GM23338 (cell line): ENCODE measurements at regions not wholly inside any gene's neighbourhood (a gene's known extent, or its start where the extent isn't known, plus 50 kb on each side); places are given as distances from the start of the nearest gene placed in this dataset.

Experiments used
- ATAC-seq: fragments of 200-7000 bp; cut with Tn5 transposase; 3 replicates; pipeline ENCODE4 v1.9.1; 2020
- DNase-seq: peaks from one replicate; pipeline ENCODE4 v3.0.0-alpha.2; 2015; ENCODE audit warnings: low spot score
- H2AFZ ChIP-seq: fragments of 200-600 bp; sonication (generic); 2 replicates; pipeline ENCODE4 v1.8.0; 2016; ENCODE audit warnings: antibody characterized with exemption, mild to moderate bottlenecking, moderate library complexity
- H3F3A ChIP-seq: fragments of 200-600 bp; sonication (generic); replicated peaks from 2 replicates; pipeline ENCODE4 v1.8.0; 2017; ENCODE audit warnings: antibody characterized with exemption, mixed run types, low read depth
- H3K27ac ChIP-seq: fragments of 200-600 bp; sonication (generic); 2 replicates; pipeline ENCODE4 v1.6.1; 2016; ENCODE audit warnings: low read depth
- H3K27me3 ChIP-seq: fragments of 200-600 bp; sonication (generic); 2 replicates; pipeline ENCODE4 v1.8.0; 2016; ENCODE audit warnings: mild to moderate bottlenecking, mixed run types, moderate library complexity; ENCODE audit not compliant: insufficient read depth
- H3K36me3 ChIP-seq: fragments of 200-600 bp; sonication (generic); 2 replicates; pipeline ENCODE4 v1.8.0; 2016; ENCODE audit warnings: mild to moderate bottlenecking; ENCODE audit not compliant: insufficient read depth
- H3K4me1 ChIP-seq: fragments of 200-600 bp; sonication (generic); 2 replicates; pipeline ENCODE4 v1.8.0; 2016; ENCODE audit warnings: mild to moderate bottlenecking, moderate library complexity; ENCODE audit not compliant: insufficient read depth
- H3K4me2 ChIP-seq: fragments of 200-600 bp; sonication (generic); 2 replicates; pipeline ENCODE4 v1.7.1; 2017; ENCODE audit warnings: mixed run types
- H3K4me3 ChIP-seq: fragments of 200-600 bp; sonication (generic); 2 replicates; pipeline ENCODE4 v1.6.1; 2016; ENCODE audit warnings: mixed run types
- H3K79me2 ChIP-seq: fragments of 200-600 bp; sonication (generic); replicated peaks from 2 replicates; pipeline ENCODE4 v1.8.0; 2017; ENCODE audit warnings: mild to moderate bottlenecking; ENCODE audit not compliant: insufficient read depth
- H3K9me2 ChIP-seq: fragments of 200-600 bp; sonication (generic); 2 replicates; pipeline ENCODE4 v1.8.0; 2017; ENCODE audit not compliant: insufficient read depth
- H4K20me1 ChIP-seq: fragments of 200-600 bp; sonication (generic); replicated peaks from 2 replicates; pipeline ENCODE4 v1.8.0; 2017; ENCODE audit warnings: mild to moderate bottlenecking; ENCODE audit not compliant: insufficient read depth
- H3K27ac Mint-ChIP-seq: 2 replicates; pipeline ENCODE4 v1.8.0; 2020; ENCODE audit warnings: inconsistent platforms, mild to moderate bottlenecking, moderate library complexity, mixed read lengths
- H3K27me3 Mint-ChIP-seq: 3 replicates; pipeline ENCODE4 v1.8.0; 2022; ENCODE audit warnings: low read depth, mild to moderate bottlenecking, moderate library complexity, mixed read lengths, inconsistent platforms; ENCODE audit not compliant: insufficient read depth, poor library complexity
- H3K36me3 Mint-ChIP-seq: 3 replicates; pipeline ENCODE4 v1.8.0; 2021; ENCODE audit warnings: low read depth, mild to moderate bottlenecking, inconsistent platforms, moderate library complexity, mixed read lengths
- H3K4me1 Mint-ChIP-seq: 3 replicates; pipeline ENCODE4 v1.8.0; 2020; ENCODE audit warnings: mild to moderate bottlenecking, inconsistent platforms, mixed read lengths
- H3K4me3 Mint-ChIP-seq: 3 replicates; pipeline ENCODE4 v1.8.0; 2021; ENCODE audit warnings: moderate library complexity, mild to moderate bottlenecking, inconsistent platforms, mixed read lengths
- H3K9me3 Mint-ChIP-seq: 3 replicates; pipeline ENCODE4 v1.8.0; 2020; ENCODE audit warnings: moderate library complexity, mild to moderate bottlenecking, inconsistent platforms, mixed read lengths
- EZH2 ChIP-seq: fragments of 200-600 bp; sonication (generic); IDR thresholded peaks from one replicate; pipeline ENCODE4 v1.8.0; 2017; ENCODE audit warnings: antibody characterized with exemption, mild to moderate bottlenecking, low read depth; ENCODE audit not compliant: unreplicated experiment
- EZH2phosphoT487 ChIP-seq: fragments of 200-600 bp; sonication (generic); IDR thresholded peaks from one replicate; pipeline ENCODE4 v1.8.1; 2018; ENCODE audit warnings: antibody characterized with exemption; ENCODE audit not compliant: unreplicated experiment
- JUNB ChIP-seq: IDR thresholded peaks from one replicate; pipeline ENCODE4 v1.6.1; 2016; ENCODE audit warnings: antibody characterized with exemption; ENCODE audit not compliant: unreplicated experiment
- NANOG ChIP-seq: IDR thresholded peaks from 2 replicates; pipeline ENCODE4 v1.6.1; 2016; ENCODE audit warnings: antibody characterized with exemption, borderline replicate concordance
- TF ChIP-seq, protein P1 (sequence below): fragments of 250-450 bp; sonication (Bioruptor Pico); IDR thresholded peaks from 2 replicates; pipeline ENCODE4 v1.5.0; 2020; ENCODE audit warnings: mild to moderate bottlenecking, moderate library complexity
- TF ChIP-seq, protein P2 (sequence below), 2 experiments: fragments of 200-600 bp in 1 of 2; sonication (generic) in 1 of 2; conservative IDR thresholded peaks; 2 replicates each; pipeline versions ENCODE4 v1.5.1 to v1.6.1; 2016 to 2017; ENCODE audit warnings: antibody characterized with exemption in 2 of 2, low read depth in 2 of 2, mild to moderate bottlenecking in 2 of 2, moderate library complexity in 1 of 2
- TF ChIP-seq, protein P3 (sequence below): IDR thresholded peaks from 2 replicates; pipeline ENCODE4 v1.6.1; 2016; ENCODE audit warnings: antibody characterized with exemption

DNA sequence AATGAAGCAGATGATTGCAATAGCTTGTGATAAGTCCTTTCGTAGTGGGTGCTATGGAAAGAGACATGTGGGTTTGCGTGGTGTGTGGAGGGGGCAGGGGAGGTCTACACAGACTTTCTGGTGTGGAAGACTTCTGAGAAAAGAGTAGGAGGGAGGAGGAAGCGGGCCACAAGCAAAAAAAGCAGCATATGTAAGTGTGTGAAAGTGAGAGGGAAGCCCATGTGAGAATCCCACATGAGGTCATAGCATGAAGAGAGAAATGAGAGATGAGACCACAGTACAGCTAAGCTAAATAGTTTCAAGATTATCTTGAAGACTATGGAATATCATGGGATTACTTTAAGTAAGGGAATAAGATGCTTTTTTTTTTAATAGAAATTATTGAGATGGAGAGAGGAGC lies 2039.9 kb upstream of the TENM3 start (continued):
- TF ChIP-seq, protein P1, sequence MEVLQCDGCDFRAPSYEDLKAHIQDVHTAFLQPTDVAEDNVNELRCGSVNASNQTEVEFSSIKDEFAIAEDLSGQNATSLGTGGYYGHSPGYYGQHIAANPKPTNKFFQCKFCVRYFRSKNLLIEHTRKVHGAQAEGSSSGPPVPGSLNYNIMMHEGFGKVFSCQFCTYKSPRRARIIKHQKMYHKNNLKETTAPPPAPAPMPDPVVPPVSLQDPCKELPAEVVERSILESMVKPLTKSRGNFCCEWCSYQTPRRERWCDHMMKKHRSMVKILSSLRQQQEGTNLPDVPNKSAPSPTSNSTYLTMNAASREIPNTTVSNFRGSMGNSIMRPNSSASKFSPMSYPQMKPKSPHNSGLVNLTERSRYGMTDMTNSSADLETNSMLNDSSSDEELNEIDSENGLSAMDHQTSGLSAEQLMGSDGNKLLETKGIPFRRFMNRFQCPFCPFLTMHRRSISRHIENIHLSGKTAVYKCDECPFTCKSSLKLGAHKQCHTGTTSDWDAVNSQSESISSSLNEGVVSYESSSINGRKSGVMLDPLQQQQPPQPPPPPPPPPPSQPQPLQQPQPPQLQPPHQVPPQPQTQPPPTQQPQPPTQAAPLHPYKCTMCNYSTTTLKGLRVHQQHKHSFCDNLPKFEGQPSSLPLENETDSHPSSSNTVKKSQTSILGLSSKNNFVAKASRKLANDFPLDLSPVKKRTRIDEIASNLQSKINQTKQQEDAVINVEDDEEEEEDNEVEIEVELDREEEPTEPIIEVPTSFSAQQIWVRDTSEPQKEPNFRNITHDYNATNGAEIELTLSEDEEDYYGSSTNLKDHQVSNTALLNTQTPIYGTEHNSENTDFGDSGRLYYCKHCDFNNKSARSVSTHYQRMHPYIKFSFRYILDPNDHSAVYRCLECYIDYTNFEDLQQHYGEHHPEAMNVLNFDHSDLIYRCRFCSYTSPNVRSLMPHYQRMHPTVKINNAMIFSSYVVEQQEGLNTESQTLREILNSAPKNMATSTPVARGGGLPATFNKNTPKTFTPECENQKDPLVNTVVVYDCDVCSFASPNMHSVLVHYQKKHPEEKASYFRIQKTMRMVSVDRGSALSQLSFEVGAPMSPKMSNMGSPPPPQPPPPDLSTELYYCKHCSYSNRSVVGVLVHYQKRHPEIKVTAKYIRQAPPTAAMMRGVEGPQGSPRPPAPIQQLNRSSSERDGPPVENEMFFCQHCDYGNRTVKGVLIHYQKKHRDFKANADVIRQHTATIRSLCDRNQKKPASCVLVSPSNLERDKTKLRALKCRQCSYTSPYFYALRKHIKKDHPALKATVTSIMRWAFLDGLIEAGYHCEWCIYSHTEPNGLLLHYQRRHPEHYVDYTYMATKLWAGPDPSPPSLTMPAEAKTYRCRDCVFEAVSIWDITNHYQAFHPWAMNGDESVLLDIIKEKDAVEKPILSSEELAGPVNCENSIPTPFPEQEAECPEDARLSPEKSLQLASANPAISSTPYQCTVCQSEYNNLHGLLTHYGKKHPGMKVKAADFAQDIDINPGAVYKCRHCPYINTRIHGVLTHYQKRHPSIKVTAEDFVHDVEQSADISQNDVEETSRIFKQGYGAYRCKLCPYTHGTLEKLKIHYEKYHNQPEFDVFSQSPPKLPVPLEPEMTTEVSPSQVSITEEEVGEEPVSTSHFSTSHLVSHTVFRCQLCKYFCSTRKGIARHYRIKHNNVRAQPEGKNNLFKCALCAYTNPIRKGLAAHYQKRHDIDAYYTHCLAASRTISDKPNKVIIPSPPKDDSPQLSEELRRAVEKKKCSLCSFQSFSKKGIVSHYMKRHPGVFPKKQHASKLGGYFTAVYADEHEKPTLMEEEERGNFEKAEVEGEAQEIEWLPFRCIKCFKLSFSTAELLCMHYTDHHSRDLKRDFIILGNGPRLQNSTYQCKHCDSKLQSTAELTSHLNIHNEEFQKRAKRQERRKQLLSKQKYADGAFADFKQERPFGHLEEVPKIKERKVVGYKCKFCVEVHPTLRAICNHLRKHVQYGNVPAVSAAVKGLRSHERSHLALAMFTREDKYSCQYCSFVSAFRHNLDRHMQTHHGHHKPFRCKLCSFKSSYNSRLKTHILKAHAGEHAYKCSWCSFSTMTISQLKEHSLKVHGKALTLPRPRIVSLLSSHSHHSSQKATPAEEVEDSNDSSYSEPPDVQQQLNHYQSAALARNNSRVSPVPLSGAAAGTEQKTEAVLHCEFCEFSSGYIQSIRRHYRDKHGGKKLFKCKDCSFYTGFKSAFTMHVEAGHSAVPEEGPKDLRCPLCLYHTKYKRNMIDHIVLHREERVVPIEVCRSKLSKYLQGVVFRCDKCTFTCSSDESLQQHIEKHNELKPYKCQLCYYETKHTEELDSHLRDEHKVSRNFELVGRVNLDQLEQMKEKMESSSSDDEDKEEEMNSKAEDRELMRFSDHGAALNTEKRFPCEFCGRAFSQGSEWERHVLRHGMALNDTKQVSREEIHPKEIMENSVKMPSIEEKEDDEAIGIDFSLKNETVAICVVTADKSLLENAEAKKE (CRISPR knock-in tag), result no peak
- TF ChIP-seq EZH2phosphoT487 (no peak), NANOG (no peak), EZH2 (no peak), JUNB (no peak)
- TF ChIP-seq, protein P2, sequence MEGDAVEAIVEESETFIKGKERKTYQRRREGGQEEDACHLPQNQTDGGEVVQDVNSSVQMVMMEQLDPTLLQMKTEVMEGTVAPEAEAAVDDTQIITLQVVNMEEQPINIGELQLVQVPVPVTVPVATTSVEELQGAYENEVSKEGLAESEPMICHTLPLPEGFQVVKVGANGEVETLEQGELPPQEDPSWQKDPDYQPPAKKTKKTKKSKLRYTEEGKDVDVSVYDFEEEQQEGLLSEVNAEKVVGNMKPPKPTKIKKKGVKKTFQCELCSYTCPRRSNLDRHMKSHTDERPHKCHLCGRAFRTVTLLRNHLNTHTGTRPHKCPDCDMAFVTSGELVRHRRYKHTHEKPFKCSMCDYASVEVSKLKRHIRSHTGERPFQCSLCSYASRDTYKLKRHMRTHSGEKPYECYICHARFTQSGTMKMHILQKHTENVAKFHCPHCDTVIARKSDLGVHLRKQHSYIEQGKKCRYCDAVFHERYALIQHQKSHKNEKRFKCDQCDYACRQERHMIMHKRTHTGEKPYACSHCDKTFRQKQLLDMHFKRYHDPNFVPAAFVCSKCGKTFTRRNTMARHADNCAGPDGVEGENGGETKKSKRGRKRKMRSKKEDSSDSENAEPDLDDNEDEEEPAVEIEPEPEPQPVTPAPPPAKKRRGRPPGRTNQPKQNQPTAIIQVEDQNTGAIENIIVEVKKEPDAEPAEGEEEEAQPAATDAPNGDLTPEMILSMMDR (conservative IDR thresholded peaks at IDR 0.05; ENCODE audit: low read depth in 2 of 2), result no peak

- no peaks in the 10 kb centered on the region for H3K79me2 ChIP-seq
- H3K4me3 ChIP-seq, result no peak overlapping the region
- H3K4me2 ChIP-seq, result no peak overlapping the region
- H3K36me3 Mint-ChIP-seq, result no peaks in the 10 kb centered on the region
- H3K4me3 Mint-ChIP-seq, result no peak overlapping the region
- H2AFZ ChIP-seq, result no peak overlapping the region
- no peak for DNase-seq
- peaks cover 6% of the 10 kb centered on the region; the same call in 2 of the 3 replicates for H3K4me1 Mint-ChIP-seq
- no peaks in the 10 kb centered on the region for H3K36me3 ChIP-seq
- no peaks in the 10 kb centered on the region for H3K9me3 Mint-ChIP-seq
- H4K20me1 ChIP-seq, result no peaks in the 10 kb centered on the region
- H3K4me1 ChIP-seq, result no peaks in the 10 kb centered on the region
- peaks cover 1% of the 10 kb centered on the region for H3K27me3 Mint-ChIP-seq
- no peak overlapping the region for H3K27ac ChIP-seq
- no peak overlapping the region for H3K27ac Mint-ChIP-seq
- ATAC-seq, result no peak
- no peaks in the 10 kb centered on the region for H3K27me3 ChIP-seq
- H3K9me2 ChIP-seq, result no peaks in the 10 kb centered on the region
- no peaks in the 10 kb centered on the region for H3F3A ChIP-seq
- TF ChIP-seq, protein P3, sequence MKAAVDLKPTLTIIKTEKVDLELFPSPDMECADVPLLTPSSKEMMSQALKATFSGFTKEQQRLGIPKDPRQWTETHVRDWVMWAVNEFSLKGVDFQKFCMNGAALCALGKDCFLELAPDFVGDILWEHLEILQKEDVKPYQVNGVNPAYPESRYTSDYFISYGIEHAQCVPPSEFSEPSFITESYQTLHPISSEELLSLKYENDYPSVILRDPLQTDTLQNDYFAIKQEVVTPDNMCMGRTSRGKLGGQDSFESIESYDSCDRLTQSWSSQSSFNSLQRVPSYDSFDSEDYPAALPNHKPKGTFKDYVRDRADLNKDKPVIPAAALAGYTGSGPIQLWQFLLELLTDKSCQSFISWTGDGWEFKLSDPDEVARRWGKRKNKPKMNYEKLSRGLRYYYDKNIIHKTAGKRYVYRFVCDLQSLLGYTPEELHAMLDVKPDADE, result no peak
- TF ChIP-seq NANOG, result no peak
- TF ChIP-seq, protein P1 (CRISPR knock-in tag), result no peak
These were observed 2037.9 kb upstream of the TENM3 start for GRCh38 chr4:180205276-180205675.
